Smooth muscle cell of the brain vasculature (primary cell): ENCODE measurements at regions not wholly inside any gene's neighbourhood (a gene's known extent, or its start where the extent isn't known, plus 50 kb on each side); places are given as distances from the start of the nearest gene placed in this dataset.
"Not testable (repeated sequence)": the region's sequence is repeated elsewhere in the genome, so short reads cannot be mapped to it uniquely, and the experiment has no call there.

Source experiments
- DNase-seq: peaks from one replicate; pipeline ENCODE4 v3.0.0-alpha.2; 2012; ENCODE audit warnings: low read depth, low spot score

DNA sequence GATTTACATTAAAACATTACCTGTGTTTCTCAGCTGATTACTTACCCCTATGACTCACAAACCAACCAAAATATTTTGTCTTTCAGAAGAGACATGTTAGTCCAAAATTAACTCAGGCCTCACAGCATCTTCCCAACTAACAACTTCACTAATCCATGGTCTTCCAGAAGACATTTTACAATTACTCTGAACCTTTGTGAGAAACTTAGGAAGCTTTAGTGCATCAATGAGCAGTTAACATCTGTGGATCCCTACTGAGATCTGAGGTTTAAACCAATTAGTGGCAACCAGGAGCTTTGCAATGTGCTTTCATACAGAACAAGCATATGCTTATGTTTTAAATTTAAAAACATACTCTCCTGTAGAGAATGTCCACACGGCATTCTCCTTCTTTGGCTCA is 269.7 kb downstream of the UBE3D start:
- DNase-seq: no peak

DNA sequence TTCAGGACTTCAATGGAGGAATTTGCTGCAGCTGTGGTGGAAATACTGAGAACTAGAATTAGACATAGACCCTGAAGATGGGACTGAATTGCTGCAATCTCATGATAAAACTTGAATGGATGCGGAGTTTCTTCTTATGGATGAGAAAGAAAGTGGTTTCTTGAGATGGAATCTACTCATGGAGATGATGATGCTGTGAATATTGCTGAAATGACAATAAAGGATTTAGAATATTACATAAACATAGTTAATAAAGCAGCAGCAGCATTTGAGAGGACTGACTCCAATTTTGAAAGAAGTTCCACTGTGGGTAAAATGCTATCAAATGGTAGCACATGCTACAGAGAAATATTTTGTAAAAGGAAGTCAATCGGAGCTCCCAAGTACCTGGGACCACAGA is 264.6 kb downstream of the UBE3D start:
- DNase-seq: no peak

DNA sequence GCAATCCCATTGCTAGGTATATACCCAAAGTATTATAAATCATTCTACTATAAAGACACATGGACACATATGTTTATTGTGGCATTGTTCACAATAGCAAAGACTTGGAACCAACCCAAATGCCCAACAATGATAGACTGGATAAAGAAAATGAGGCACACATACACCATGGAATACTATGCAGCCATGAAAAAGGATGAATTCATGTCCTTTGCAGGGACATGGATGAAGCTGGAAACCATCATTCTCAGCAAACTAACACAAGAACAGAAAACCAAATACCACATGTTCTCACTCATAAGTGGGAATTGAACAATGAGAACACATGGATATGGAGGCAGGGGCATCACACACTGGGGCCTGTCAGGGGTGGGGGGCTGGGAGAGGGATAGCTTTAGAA is 249.4 kb downstream of the UBE3D start:
- not testable (repeated sequence) for DNase-seq

DNA sequence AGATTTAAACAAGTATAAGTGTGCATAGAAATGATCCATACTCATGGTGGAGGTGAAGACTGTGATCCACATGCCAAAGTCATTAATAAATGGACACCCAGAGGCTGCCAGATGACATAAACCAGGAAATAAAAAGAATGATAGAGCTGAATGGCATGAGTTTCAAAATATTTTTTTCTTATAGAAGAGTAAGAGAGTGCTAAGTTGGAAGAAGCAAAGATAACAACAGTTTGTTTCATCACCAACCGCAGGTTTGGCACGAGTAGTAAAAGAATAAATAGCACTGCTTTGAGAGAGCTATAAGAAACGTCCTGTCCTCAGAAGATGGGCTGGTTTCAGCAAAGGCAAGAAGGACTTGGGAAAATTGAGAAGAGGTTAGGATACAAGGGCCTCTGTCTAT is 246.9 kb downstream of the UBE3D start:
- peak; percentile 47 for DNase-seq

DNA sequence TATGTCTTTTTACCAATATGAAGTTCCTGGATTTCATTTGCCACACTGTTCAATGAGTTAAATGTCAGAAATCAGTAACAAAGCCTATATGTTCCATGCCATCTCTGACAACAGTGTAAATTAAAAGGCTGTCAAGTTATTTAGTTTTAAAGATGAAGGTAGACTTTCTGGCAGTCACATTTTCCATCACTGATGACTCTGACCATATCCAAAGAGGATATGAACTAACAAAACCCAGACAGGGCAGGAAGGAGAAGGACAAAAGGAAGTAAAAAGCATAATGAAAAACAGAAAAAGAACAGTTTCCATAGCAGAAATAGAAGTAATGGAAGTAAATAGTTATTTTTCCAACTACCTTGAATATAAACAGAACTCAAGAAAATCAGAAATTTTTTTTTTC is 242.3 kb downstream of the UBE3D start:
- DNase-seq: no peak

DNA sequence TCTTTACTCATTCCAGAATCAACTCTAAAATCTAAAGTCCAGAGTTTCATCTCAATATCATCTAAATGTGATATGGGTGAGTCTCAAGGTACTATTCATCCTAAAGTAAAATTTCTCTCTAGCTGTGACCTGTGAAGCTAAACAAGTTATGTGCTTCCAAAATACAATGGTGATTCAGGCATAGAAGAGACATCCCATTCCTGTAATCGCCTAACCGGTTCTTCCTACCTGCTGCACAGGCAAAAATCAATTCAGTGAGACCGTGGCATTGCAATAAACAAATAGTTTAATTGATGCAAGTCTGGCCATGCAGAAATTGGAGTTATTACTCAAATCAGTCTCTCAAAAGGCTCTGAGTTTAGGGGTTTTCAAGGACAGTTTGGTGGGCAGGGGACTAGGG is 232.8 kb downstream of the UBE3D start:
- DNase-seq: no peak

DNA sequence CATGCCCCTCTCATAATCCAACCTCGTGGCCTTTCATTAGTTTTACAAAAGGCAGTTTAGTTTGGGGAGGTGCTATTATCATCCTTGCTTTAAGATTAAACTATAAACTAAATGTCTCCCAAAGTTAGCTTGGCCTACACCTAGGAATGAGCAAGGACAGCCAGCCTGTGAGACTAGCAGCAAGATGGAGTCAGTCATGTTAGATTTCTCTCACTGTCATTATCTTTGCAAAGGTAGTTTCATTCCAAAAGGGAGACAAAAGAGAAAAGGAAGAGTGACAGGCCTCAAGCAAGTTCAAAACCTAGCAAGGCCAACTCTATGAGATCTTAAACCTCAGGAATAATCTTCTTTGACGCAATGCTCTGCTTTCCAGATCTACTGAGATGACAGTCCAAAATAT is 232.2 kb downstream of the UBE3D start:
- DNase-seq: no peak

DNA sequence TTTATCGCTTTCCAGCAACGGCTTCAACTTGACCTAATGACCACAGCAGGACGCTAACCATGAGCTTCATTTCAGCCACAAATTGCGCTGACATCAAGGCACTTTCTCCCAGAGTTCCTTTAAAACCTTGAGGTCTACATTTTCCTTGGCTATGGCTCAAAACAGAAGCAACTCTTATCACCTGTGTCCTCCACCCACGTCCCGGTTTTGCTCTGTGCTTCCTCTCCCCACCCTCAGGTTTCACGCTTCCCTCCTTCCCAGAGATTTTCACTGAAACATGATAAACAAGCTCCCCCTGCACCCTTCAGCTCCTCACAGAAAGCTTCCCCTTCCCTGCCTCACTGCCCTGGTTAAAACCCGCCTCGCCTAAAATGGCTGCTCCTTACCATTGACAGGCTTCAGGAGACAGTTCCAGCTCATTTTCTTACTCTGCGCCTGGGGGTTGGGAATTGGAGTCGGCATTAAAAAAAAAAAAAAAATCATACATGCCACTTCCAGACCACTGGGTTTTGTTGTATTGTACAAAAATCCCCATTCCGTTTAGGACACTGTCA is 229.5 kb downstream of the UBE3D start:
- no peak for DNase-seq

DNA sequence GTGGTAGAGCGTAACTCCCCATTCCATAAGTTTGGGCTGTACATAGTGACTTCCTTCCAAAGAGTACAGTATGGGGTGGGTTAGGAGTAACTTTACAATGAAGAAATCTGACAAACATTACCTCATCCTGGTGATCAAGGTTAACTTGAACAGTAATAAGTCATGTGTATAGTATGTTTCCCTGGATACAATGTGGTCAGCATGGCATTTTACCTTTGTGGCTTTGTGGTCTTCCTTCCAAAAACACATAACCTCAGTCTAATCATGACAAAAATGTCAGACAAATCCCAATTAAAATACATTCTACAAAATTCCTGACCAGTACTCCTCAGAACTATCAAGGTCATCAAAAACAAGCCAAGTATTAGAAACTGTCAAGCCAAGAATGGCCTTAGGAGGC is 225.1 kb downstream of the UBE3D start:
- DNase-seq: no peak

DNA sequence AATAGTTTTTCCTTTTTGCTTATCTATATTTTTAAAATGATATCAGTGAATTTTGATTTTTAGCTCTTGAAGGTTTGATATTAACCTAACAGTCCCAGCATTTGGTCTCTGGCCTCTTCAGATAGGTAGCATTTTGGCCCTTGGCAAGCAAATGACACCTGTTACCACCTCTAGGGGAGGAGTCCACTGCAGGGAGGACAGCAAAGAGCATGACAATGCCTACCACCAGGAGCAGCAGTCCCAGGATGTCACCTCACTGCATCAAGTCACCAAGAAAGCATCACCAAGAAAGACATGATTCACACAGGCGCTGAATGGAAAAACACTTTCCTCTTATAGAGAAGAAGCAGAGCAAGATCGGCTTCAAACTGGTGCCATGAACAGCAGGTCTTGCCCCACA is 224.3 kb downstream of the UBE3D start:
- DNase-seq: no peak
